GM12878 (cell line): ENCODE measurements at regions not wholly inside any gene's neighbourhood (a gene's known extent, or its start where the extent isn't known, plus 50 kb on each side); places are given as distances from the start of the nearest gene placed in this dataset.

Experiments
- ATAC-seq: fragments of 200-7000 bp; cut with Tn5 transposase; 3 replicates; pipeline ENCODE4 v1.9.1; 2020; ENCODE audit warnings: mild to moderate bottlenecking, moderate library complexity
- BruUV-seq: library from RNA; stranded (reverse); fragments of 400-500 nt; replicated peaks from 2 replicates; lab custom pipeline; 2021; lab: Mats Ljungman, UMichigan
- CTCF ChIA-PET: fragments of 300-600 bp; sonication (Branson Sonifier 250); formaldehyde crosslinking; extraction: SDS; loops from one replicate; lab custom pipeline; 2021; ENCODE audit warnings: inconsistent platforms; lab: Yijun Ruan, JAX
- POLR2A ChIA-PET: fragments of 350-600 bp; formaldehyde crosslinking; extraction: SDS; loops from one replicate; lab custom pipeline; 2021; ENCODE audit warnings: inconsistent platforms; lab: Charles Lee
- RAD21 ChIA-PET: fragments of 300-600 bp; sonication (Branson Sonifier 250); formaldehyde crosslinking; loops from one replicate; lab custom pipeline; 2023; ENCODE audit warnings: antibody characterized with exemption; ENCODE audit not compliant: unreplicated experiment; lab: Charles Lee
- SMC1A ChIA-PET: fragments of 300-600 bp; sonication (Branson Sonifier 250); formaldehyde crosslinking; loops from one replicate; lab custom pipeline; 2023; ENCODE audit not compliant: unreplicated experiment, uncharacterized antibody; lab: Charles Lee
- DNase-seq: peaks from one replicate; pipeline ENCODE4 v3.0.0-alpha.2; 2011; ENCODE audit warnings: low read depth, low spot score
- FAIRE-seq: peaks from 3 replicates; lab custom pipeline; 2011; peaks lifted over from hg19 to GRCh38; lab: Jason Lieb, UNC
- H2AFZ ChIP-seq: 2 replicates; pipeline ENCODE4 v1.6.0; 2011; ENCODE audit warnings: low read depth, low read length, control low read depth; ENCODE audit not compliant: control insufficient read depth
- H3K27ac ChIP-seq: 2 replicates; pipeline ENCODE4 v1.5.1; 2011; ENCODE audit warnings: control low read depth; ENCODE audit not compliant: control insufficient read depth, insufficient read depth
- H3K27me3 ChIP-seq, 2 experiments: replicated peaks in 1 of 2; 2 replicates each; pipeline versions ENCODE4 v1.6.0 to v1.6.1; 2011; ENCODE audit warnings: low read length in 1 of 2; ENCODE audit not compliant: control insufficient read depth in 2 of 2, insufficient read depth in 2 of 2
- H3K36me3 ChIP-seq, 2 experiments: 2 replicates each; pipeline ENCODE4 v1.5.1; 2011; ENCODE audit warnings: low read length in 1 of 2; ENCODE audit not compliant: control insufficient read depth in 2 of 2, insufficient read depth in 2 of 2
- H3K4me1 ChIP-seq: 2 replicates; pipeline ENCODE4 v1.6.1; 2011; ENCODE audit warnings: mild to moderate bottlenecking, low read length, moderate library complexity, mixed read lengths; ENCODE audit not compliant: control insufficient read depth, insufficient read depth
- H3K4me2 ChIP-seq: 2 replicates; pipeline ENCODE4 v1.6.0; 2011; ENCODE audit warnings: control low read depth; ENCODE audit not compliant: control insufficient read depth, insufficient read depth
- H3K4me3 ChIP-seq: fragments of 200-600 bp; sonication (generic); 2 replicates; pipeline ENCODE4 v1.5.1; 2016
- H3K79me2 ChIP-seq: 2 replicates; pipeline ENCODE4 v1.6.0; 2011; ENCODE audit warnings: low read length; ENCODE audit not compliant: control insufficient read depth, insufficient read depth
- H3K9ac ChIP-seq: 2 replicates; pipeline ENCODE4 v1.8.0; 2011; ENCODE audit warnings: low read length, control low read depth, mixed read lengths; ENCODE audit not compliant: control insufficient read depth, insufficient read depth
- H3K9me3 ChIP-seq: replicated peaks from 3 replicates; pipeline ENCODE4 v1.5.1; 2011; ENCODE audit warnings: mild to moderate bottlenecking, low read length; ENCODE audit not compliant: control insufficient read depth, insufficient read depth
- H4K20me1 ChIP-seq: 2 replicates; pipeline ENCODE4 v1.6.0; 2011; ENCODE audit not compliant: control insufficient read depth, insufficient read depth
- BMI1 ChIP-seq: fragments of 450-650 bp; IDR thresholded peaks from 2 replicates; pipeline ENCODE4 v1.6.1; 2016; ENCODE audit warnings: mild to moderate bottlenecking, moderate library complexity, borderline replicate concordance
- ELK1 ChIP-seq: IDR thresholded peaks from 2 replicates; pipeline ENCODE4 v1.6.1; 2012; ENCODE audit warnings: low read depth, low read length, improper control_type of control experiment
- IKZF1 ChIP-seq: fragments of 450-650 bp; conservative IDR thresholded peaks from 2 replicates; pipeline ENCODE4 v1.6.1; 2017; ENCODE audit warnings: antibody characterized with exemption, mild to moderate bottlenecking
- IKZF2 ChIP-seq, 2 experiments: fragments of 450-650 bp; IDR thresholded peaks; 2 replicates each; pipeline ENCODE4 v1.6.1; 2017; ENCODE audit warnings: mild to moderate bottlenecking in 2 of 2, moderate library complexity in 2 of 2
- KLF5 ChIP-seq: fragments of 450-650 bp; IDR thresholded peaks from 2 replicates; pipeline ENCODE4 v1.6.1; 2014; ENCODE audit warnings: mild to moderate bottlenecking; ENCODE audit not compliant: partially characterized antibody
- MEF2B ChIP-seq: fragments of 450-650 bp; IDR thresholded peaks from 2 replicates; pipeline ENCODE4 v1.6.1; 2018; ENCODE audit warnings: mild to moderate bottlenecking, moderate library complexity; ENCODE audit not compliant: partially characterized antibody, poor library complexity, severe bottlenecking
- MLLT1 ChIP-seq: fragments of 450-650 bp; IDR thresholded peaks from 2 replicates; pipeline ENCODE4 v1.6.1; 2016; ENCODE audit warnings: mild to moderate bottlenecking
- MXI1 ChIP-seq: fragments of 150-350 bp; IDR thresholded peaks from 2 replicates; pipeline ENCODE4 v1.6.1; 2011; ENCODE audit warnings: low read depth, mild to moderate bottlenecking, inconsistent platforms, low read length, improper control_type of control experiment
- SP1 ChIP-seq: IDR thresholded peaks from one replicate; pipeline ENCODE4 v1.6.1; 2011; ENCODE audit warnings: low read depth, low read length
- SPI1 ChIP-seq: IDR thresholded peaks from 2 replicates; pipeline ENCODE4 v1.6.1; 2011; ENCODE audit warnings: low read depth, mild to moderate bottlenecking, low read length, moderate library complexity, borderline replicate concordance; ENCODE audit not compliant: insufficient read depth
- ZNF384 ChIP-seq: IDR thresholded peaks from 2 replicates; pipeline ENCODE4 v1.6.1; 2012; ENCODE audit warnings: low read depth, mild to moderate bottlenecking, low read length, improper control_type of control experiment, borderline replicate concordance
- WGBS: methylation state at CpG from one replicate; pipeline ENCODE4 v1.1.6; 2016; ENCODE audit warnings: low lambda C conversion rate; ENCODE audit not compliant: insufficient replicate concordance, insufficient coverage; ENCODE audit errors: missing lambda C conversion rate; 5-methylcytosine and 5-hydroxymethylcytosine counted together
- in situ Hi-C: fragments of 300-500 bp; cut with MboI; formaldehyde crosslinking; loops from 9 replicates; pipeline ENCODE4 v1.14.3; 2018; ENCODE audit warnings: mixed read lengths
- intact Hi-C: fragments of 100-400 bp; cut with micrococcal nuclease; formaldehyde crosslinking; loops from one replicate; pipeline ENCODE4 v1.14.2; 2022; ENCODE audit not compliant: unreplicated experiment
- TF ChIP-seq, protein P1 (sequence below): fragments of 450-650 bp; formaldehyde crosslinking; IDR thresholded peaks from 2 replicates; pipeline ENCODE4 v1.4.0; 2022; ENCODE audit warnings: mild to moderate bottlenecking, moderate library complexity

- no peak for ATAC-seq
- H3K36me3 ChIP-seq = no peaks in the 10 kb centered on the region
- in situ Hi-C loops (no loop called here), intact Hi-C loops (no loop called here)
- H3K27me3 ChIP-seq = no peaks in the 10 kb centered on the region
- no peak overlapping the region for H2AFZ ChIP-seq
- H4K20me1 ChIP-seq = no peaks in the 10 kb centered on the region
- 33% methylated on average over 3 of the region's 3 CpGs for WGBS
- 0 out of 2 replicates have a peak overlapping the region, but pooled peaks have one; percentile 19 for H3K4me2 ChIP-seq
- ChIA-PET CTCF (no interaction called here), POLR2A (no interaction called here), SMC1A (no interaction called here), RAD21 (no interaction called here)
- no peak for FAIRE-seq
- H3K9ac ChIP-seq = no peak overlapping the region
- H3K4me3 ChIP-seq = no peak overlapping the region
- no peaks in the 10 kb centered on the region for H3K4me1 ChIP-seq
- H3K9me3 ChIP-seq = peaks cover 13% of the 10 kb centered on the region; the same call in 2 of the 3 replicates
- BruUV-seq = no TSS peak
- H3K79me2 ChIP-seq = no peaks in the 10 kb centered on the region
- no peak for DNase-seq
- TF ChIP-seq MEF2B = no peak
- TF ChIP-seq BMI1 = no peak
- no peak for TF ChIP-seq ZNF384
- TF ChIP-seq IKZF2 (IDR thresholded peaks at IDR 0.05) = no peak
- no peak for TF ChIP-seq ELK1
- no peak for TF ChIP-seq SPI1
- no peak for TF ChIP-seq SP1
- TF ChIP-seq, protein P1, sequence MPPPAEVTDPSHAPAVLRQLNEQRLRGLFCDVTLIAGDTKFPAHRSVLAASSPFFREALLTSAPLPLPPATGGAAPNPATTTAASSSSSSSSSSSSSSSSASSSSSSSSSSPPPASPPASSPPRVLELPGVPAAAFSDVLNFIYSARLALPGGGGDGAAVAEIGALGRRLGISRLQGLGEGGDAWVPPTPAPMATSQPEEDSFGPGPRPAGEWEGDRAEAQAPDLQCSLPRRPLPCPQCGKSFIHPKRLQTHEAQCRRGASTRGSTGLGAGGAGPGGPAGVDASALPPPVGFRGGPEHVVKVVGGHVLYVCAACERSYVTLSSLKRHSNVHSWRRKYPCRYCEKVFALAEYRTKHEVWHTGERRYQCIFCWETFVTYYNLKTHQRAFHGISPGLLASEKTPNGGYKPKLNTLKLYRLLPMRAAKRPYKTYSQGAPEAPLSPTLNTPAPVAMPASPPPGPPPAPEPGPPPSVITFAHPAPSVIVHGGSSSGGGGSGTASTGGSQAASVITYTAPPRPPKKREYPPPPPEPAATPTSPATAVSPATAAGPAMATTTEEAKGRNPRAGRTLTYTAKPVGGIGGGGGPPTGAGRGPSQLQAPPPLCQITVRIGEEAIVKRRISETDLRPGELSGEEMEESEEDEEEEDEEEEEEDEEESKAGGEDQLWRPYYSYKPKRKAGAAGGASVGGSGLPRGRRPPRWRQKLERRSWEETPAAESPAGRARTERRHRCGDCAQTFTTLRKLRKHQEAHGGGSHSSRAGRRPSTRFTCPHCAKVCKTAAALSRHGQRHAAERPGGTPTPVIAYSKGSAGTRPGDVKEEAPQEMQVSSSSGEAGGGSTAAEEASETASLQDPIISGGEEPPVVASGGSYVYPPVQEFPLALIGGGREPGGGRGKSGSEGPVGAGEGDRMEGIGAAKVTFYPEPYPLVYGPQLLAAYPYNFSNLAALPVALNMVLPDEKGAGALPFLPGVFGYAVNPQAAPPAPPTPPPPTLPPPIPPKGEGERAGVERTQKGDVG = no peak
- no peak for TF ChIP-seq MLLT1
- TF ChIP-seq IKZF1 = no peak
- TF ChIP-seq MXI1 = no peak
- TF ChIP-seq KLF5 = no peak
- no peak overlapping the region for H3K27ac ChIP-seq
These were observed 97.6 kb upstream of the CST7 start for GRCh38 chr20:24851346-24852019.
